Ovary (tissue), 7 donors: ENCODE measurements at regions not wholly inside any gene's neighbourhood (a gene's known extent, or its start where the extent isn't known, plus 50 kb on each side); places are given as distances from the start of the nearest gene placed in this dataset.

Experiments used
- DNase-seq, 5 donors: peaks; one replicate each; pipeline ENCODE4 v3.0.0-alpha.2; 2019 to 2020
- H3K27ac ChIP-seq, 2 donors: fragments of 200-600 bp; one replicate each; pipeline versions ENCODE4 v1.5.1 to v1.8.0; 2019 to 2022
- H3K27me3 ChIP-seq: fragments of 200-600 bp; one replicate; pipeline ENCODE4 v1.8.0; 2022
- H3K36me3 ChIP-seq: fragments of 200-600 bp; sonication (generic); one replicate; pipeline ENCODE4 v1.5.1; 2019
- H3K4me1 ChIP-seq: one replicate; pipeline ENCODE4 v1.8.1; 2013; ENCODE audit warnings: mild to moderate bottlenecking, moderate library complexity; ENCODE audit not compliant: insufficient read depth
- H3K4me3 ChIP-seq: fragments of 200-600 bp; sonication (generic); one replicate; pipeline ENCODE4 v1.5.1; 2017
- H3K9me3 ChIP-seq, 2 donors: fragments of 200-600 bp in 1 of 2; sonication (generic) in 1 of 2; one replicate each; pipeline versions ENCODE4 v1.5.1 to v1.8.1; 2013 to 2019; ENCODE audit warnings: mild to moderate bottlenecking in 1 of 2, moderate library complexity in 1 of 2
- CTCF ChIP-seq, 3 donors: fragments of 450-650 bp in 2 of 3; fragments of 200-600 bp in 1 of 3; IDR thresholded peaks; one replicate each; pipeline versions ENCODE4 v1.5.1 to v1.8.0; 2016 to 2022; ENCODE audit warnings: antibody characterized with exemption in 3 of 3, mild to moderate bottlenecking in 1 of 3
- EP300 ChIP-seq: sonication (generic); formaldehyde crosslinking; IDR thresholded peaks from one replicate; pipeline ENCODE4 v1.6.1; 2017; ENCODE audit warnings: antibody characterized with exemption
- POLR2A ChIP-seq: fragments of 450-650 bp; IDR thresholded peaks from one replicate; pipeline ENCODE4 v1.6.1; 2017; ENCODE audit warnings: antibody characterized with exemption, mild to moderate bottlenecking, moderate library complexity
- WGBS, 3 donors: extraction: QIAGEN DNeasy Blood & Tissue Kit in 1 of 3; methylation state at CpG; one replicate each; pipeline versions ENCODE4 v1.1.5 to v1.1.7; 2013 to 2017; 5-methylcytosine and 5-hydroxymethylcytosine counted together
- intact Hi-C, 4 donors: fragments of 100-400 bp; cut with DNase I; formaldehyde crosslinking; loops; one replicate each; pipeline versions ENCODE4 v1.11.0 to v1.15.1; 2022 to 2023
- donor health status: DM: no; HTN: no; CAD: no; lungs with moderate emphysema.
- donor health status: DM: no; HTN: no; CAD: no.
- donor health status: Bipolar disorder and iron deficiency.
- donor health status: DM: no; HTN: no; CAD: no.
- donor health status: DM: yes; HTN: yes; CAD: no.

- intact Hi-C loops, result no loop called here
- no peak overlapping the region for H3K4me3 ChIP-seq
- no peak for TF ChIP-seq CTCF (IDR thresholded peaks at IDR 0.05)
- no peak for TF ChIP-seq EP300
- TF ChIP-seq POLR2A, result no peak
- no peaks in the 10 kb centered on the region for H3K36me3 ChIP-seq
- H3K27me3 ChIP-seq, result no peaks in the 10 kb centered on the region
- H3K9me3 ChIP-seq, result no peaks in the 10 kb centered on the region
- DNase-seq, result no peak
- no peak overlapping the region for H3K27ac ChIP-seq
- 80 to 86% (median 81%) methylated on average over 2 of the region's 2 CpGs for WGBS, 3 donors
- H3K4me1 ChIP-seq, result no peaks in the 10 kb centered on the region
Observed at GRCh38 chr11:29816359-29816758, 200.5 kb downstream of the KCNA4 start.

- TF ChIP-seq CTCF (IDR thresholded peaks at IDR 0.05) (no peak), POLR2A (no peak), EP300 (no peak)
- no peak for DNase-seq
- WGBS, 3 donors, result 9 to 21% (median 12%) methylated on average over 3 of the region's 3 CpGs
- no peaks in the 10 kb centered on the region for H3K4me1 ChIP-seq
- H3K36me3 ChIP-seq, result no peaks in the 10 kb centered on the region
- no peak overlapping the region for H3K4me3 ChIP-seq
- H3K9me3 ChIP-seq, result no peaks in the 10 kb centered on the region
- H3K27ac ChIP-seq, result no peak overlapping the region
- H3K27me3 ChIP-seq, result no peaks in the 10 kb centered on the region
- intact Hi-C loops, result no loop called here
Observed at GRCh38 chr11:29809121-29809520, 207.7 kb downstream of the KCNA4 start.

- H3K4me1 ChIP-seq, result no peaks in the 10 kb centered on the region
- H3K27ac ChIP-seq, result no peak overlapping the region
- no peaks in the 10 kb centered on the region for H3K27me3 ChIP-seq
- no peak overlapping the region for H3K4me3 ChIP-seq
- DNase-seq, result no peak
- no peaks in the 10 kb centered on the region for H3K9me3 ChIP-seq
- no peaks in the 10 kb centered on the region for H3K36me3 ChIP-seq
- intact Hi-C loops, result no loop called here
- TF ChIP-seq EP300 (no peak), POLR2A (no peak), CTCF (IDR thresholded peaks at IDR 0.05) (no peak)
Observed at GRCh38 chr11:29802522-29802921, 214.3 kb downstream of the KCNA4 start.

- intact Hi-C loops, result no loop called here
- no peaks in the 10 kb centered on the region for H3K36me3 ChIP-seq
- no peak for DNase-seq
- no peak overlapping the region for H3K27ac ChIP-seq
- H3K4me1 ChIP-seq, result no peaks in the 10 kb centered on the region
- WGBS, 3 donors, result 12 to 33% (median 16%) methylated on average over 1 of the region's 1 CpG
- no peaks in the 10 kb centered on the region for H3K27me3 ChIP-seq
- H3K9me3 ChIP-seq, result no peaks in the 10 kb centered on the region
- no peak overlapping the region for H3K4me3 ChIP-seq
- TF ChIP-seq CTCF (IDR thresholded peaks at IDR 0.05) (no peak), POLR2A (no peak), EP300 (no peak)
Observed at GRCh38 chr11:29801561-29801960, 215.3 kb downstream of the KCNA4 start.

GRCh38 chr11:29786092-29786491, 230.7 kb downstream of the KCNA4 start:
- Histone ChIP-seq H3K27me3 (no peaks in the 10 kb centered on the region), H3K4me1 (no peaks in the 10 kb centered on the region), H3K36me3 (no peaks in the 10 kb centered on the region), H3K9me3 (no peaks in the 10 kb centered on the region), H3K27ac (no peak overlapping the region), H3K4me3 (no peak overlapping the region)
- WGBS, 3 donors, result 55 to 80% (median 69%) methylated on average over 1 of the region's 1 CpG
- no peak for DNase-seq
- no peak for TF ChIP-seq POLR2A
- no peak for TF ChIP-seq CTCF (IDR thresholded peaks at IDR 0.05)
- TF ChIP-seq EP300, result no peak
- intact Hi-C loops, result no loop called here
